GM12878 (cell line): ENCODE measurements at regions not wholly inside any gene's neighbourhood (a gene's known extent, or its start where the extent isn't known, plus 50 kb on each side); places are given as distances from the start of the nearest gene placed in this dataset.

Experiments used
- ATAC-seq: fragments of 200-7000 bp; cut with Tn5 transposase; 3 replicates; pipeline ENCODE4 v1.9.1; 2020; ENCODE audit warnings: mild to moderate bottlenecking, moderate library complexity
- BruUV-seq: library from RNA; stranded (reverse); fragments of 400-500 nt; replicated peaks from 2 replicates; lab custom pipeline; 2021; lab: Mats Ljungman, UMichigan
- CTCF ChIA-PET: fragments of 300-600 bp; sonication (Branson Sonifier 250); formaldehyde crosslinking; extraction: SDS; loops from one replicate; lab custom pipeline; 2021; ENCODE audit warnings: inconsistent platforms; lab: Yijun Ruan, JAX
- POLR2A ChIA-PET: fragments of 350-600 bp; formaldehyde crosslinking; extraction: SDS; loops from one replicate; lab custom pipeline; 2021; ENCODE audit warnings: inconsistent platforms; lab: Charles Lee
- RAD21 ChIA-PET: fragments of 300-600 bp; sonication (Branson Sonifier 250); formaldehyde crosslinking; loops from one replicate; lab custom pipeline; 2023; ENCODE audit warnings: antibody characterized with exemption; ENCODE audit not compliant: unreplicated experiment; lab: Charles Lee
- SMC1A ChIA-PET: fragments of 300-600 bp; sonication (Branson Sonifier 250); formaldehyde crosslinking; loops from one replicate; lab custom pipeline; 2023; ENCODE audit not compliant: unreplicated experiment, uncharacterized antibody; lab: Charles Lee
- DNase-seq: peaks from one replicate; pipeline ENCODE4 v3.0.0-alpha.2; 2011; ENCODE audit warnings: low read depth, low spot score
- FAIRE-seq: peaks from 3 replicates; lab custom pipeline; 2011; peaks lifted over from hg19 to GRCh38; lab: Jason Lieb, UNC
- H2AFZ ChIP-seq: 2 replicates; pipeline ENCODE4 v1.6.0; 2011; ENCODE audit warnings: low read depth, low read length, control low read depth; ENCODE audit not compliant: control insufficient read depth
- H3K27ac ChIP-seq: 2 replicates; pipeline ENCODE4 v1.5.1; 2011; ENCODE audit warnings: control low read depth; ENCODE audit not compliant: control insufficient read depth, insufficient read depth
- H3K27me3 ChIP-seq, 2 experiments: replicated peaks in 1 of 2; 2 replicates each; pipeline versions ENCODE4 v1.6.0 to v1.6.1; 2011; ENCODE audit warnings: low read length in 1 of 2; ENCODE audit not compliant: control insufficient read depth in 2 of 2, insufficient read depth in 2 of 2
- H3K36me3 ChIP-seq, 2 experiments: 2 replicates each; pipeline ENCODE4 v1.5.1; 2011; ENCODE audit warnings: low read length in 1 of 2; ENCODE audit not compliant: control insufficient read depth in 2 of 2, insufficient read depth in 2 of 2
- H3K4me1 ChIP-seq: 2 replicates; pipeline ENCODE4 v1.6.1; 2011; ENCODE audit warnings: mild to moderate bottlenecking, low read length, moderate library complexity, mixed read lengths; ENCODE audit not compliant: control insufficient read depth, insufficient read depth
- H3K4me2 ChIP-seq: 2 replicates; pipeline ENCODE4 v1.6.0; 2011; ENCODE audit warnings: control low read depth; ENCODE audit not compliant: control insufficient read depth, insufficient read depth
- H3K4me3 ChIP-seq: fragments of 200-600 bp; sonication (generic); 2 replicates; pipeline ENCODE4 v1.5.1; 2016
- H3K79me2 ChIP-seq: 2 replicates; pipeline ENCODE4 v1.6.0; 2011; ENCODE audit warnings: low read length; ENCODE audit not compliant: control insufficient read depth, insufficient read depth
- H3K9ac ChIP-seq: 2 replicates; pipeline ENCODE4 v1.8.0; 2011; ENCODE audit warnings: low read length, control low read depth, mixed read lengths; ENCODE audit not compliant: control insufficient read depth, insufficient read depth
- H3K9me3 ChIP-seq: replicated peaks from 3 replicates; pipeline ENCODE4 v1.5.1; 2011; ENCODE audit warnings: mild to moderate bottlenecking, low read length; ENCODE audit not compliant: control insufficient read depth, insufficient read depth
- H4K20me1 ChIP-seq: 2 replicates; pipeline ENCODE4 v1.6.0; 2011; ENCODE audit not compliant: control insufficient read depth, insufficient read depth
- FOXK2 ChIP-seq: fragments of 450-650 bp; IDR thresholded peaks from 2 replicates; pipeline ENCODE4 v1.6.1; 2017; ENCODE audit warnings: mild to moderate bottlenecking, moderate library complexity
- IKZF2 ChIP-seq, 2 experiments: fragments of 450-650 bp; IDR thresholded peaks; 2 replicates each; pipeline ENCODE4 v1.6.1; 2017; ENCODE audit warnings: mild to moderate bottlenecking in 2 of 2, moderate library complexity in 2 of 2
- MEF2A ChIP-seq: IDR thresholded peaks from 2 replicates; pipeline ENCODE4 v1.6.1; 2011; ENCODE audit warnings: low read depth, mild to moderate bottlenecking, low read length, moderate library complexity; ENCODE audit not compliant: insufficient read depth
- MTA2 ChIP-seq: fragments of 450-650 bp; IDR thresholded peaks from 2 replicates; pipeline ENCODE4 v1.6.1; 2016; ENCODE audit warnings: low read depth, mild to moderate bottlenecking, moderate library complexity
- NFYB ChIP-seq: IDR thresholded peaks from 2 replicates; pipeline ENCODE4 v1.6.1; 2011; ENCODE audit warnings: low read depth, mild to moderate bottlenecking, low read length, improper control_type of control experiment, moderate library complexity; ENCODE audit not compliant: insufficient read depth
- NRF1 ChIP-seq: conservative IDR thresholded peaks from 2 replicates; pipeline ENCODE4 v1.6.1; 2011; ENCODE audit warnings: mild to moderate bottlenecking, low read depth, low read length, improper control_type of control experiment
- PML ChIP-seq: IDR thresholded peaks from 2 replicates; pipeline ENCODE4 v1.6.1; 2012; ENCODE audit warnings: low read length, inconsistent platforms
- RAD21 ChIP-seq: IDR thresholded peaks from 2 replicates; pipeline ENCODE4 v1.6.1; 2011; ENCODE audit warnings: mild to moderate bottlenecking, low read depth, low read length, moderate library complexity; ENCODE audit not compliant: insufficient read depth
- TCF3 ChIP-seq: IDR thresholded peaks from 2 replicates; pipeline ENCODE4 v1.6.1; 2012; ENCODE audit warnings: low read depth, mild to moderate bottlenecking, low read length, borderline replicate concordance; ENCODE audit not compliant: insufficient read depth
- ZNF207 ChIP-seq: fragments of 450-650 bp; IDR thresholded peaks from 2 replicates; pipeline ENCODE4 v1.6.1; 2014; ENCODE audit warnings: antibody characterized with exemption, mild to moderate bottlenecking, borderline replicate concordance
- in situ Hi-C: fragments of 300-500 bp; cut with MboI; formaldehyde crosslinking; loops from 9 replicates; pipeline ENCODE4 v1.14.3; 2018; ENCODE audit warnings: mixed read lengths
- intact Hi-C: fragments of 100-400 bp; cut with micrococcal nuclease; formaldehyde crosslinking; loops from one replicate; pipeline ENCODE4 v1.14.2; 2022; ENCODE audit not compliant: unreplicated experiment
- TF ChIP-seq, protein P1 (sequence below): IDR thresholded peaks from 2 replicates; pipeline ENCODE4 v1.6.1; 2012; ENCODE audit warnings: low read length, inconsistent platforms
- TF ChIP-seq, protein P2 (sequence below): fragments of 450-650 bp; IDR thresholded peaks from 2 replicates; pipeline ENCODE4 v1.6.1; 2017; ENCODE audit warnings: mild to moderate bottlenecking, low read depth, inconsistent platforms; ENCODE audit not compliant: poor library complexity, severe bottlenecking
- TF ChIP-seq, protein P3 (sequence below): fragments of 450-650 bp; IDR thresholded peaks from 2 replicates; pipeline ENCODE4 v1.6.1; 2017; ENCODE audit warnings: low read depth, mild to moderate bottlenecking, moderate library complexity
- TF ChIP-seq, protein P4 (sequence below): fragments of 150-350 bp; IDR thresholded peaks from 2 replicates; pipeline ENCODE4 v1.6.1; 2014; ENCODE audit warnings: mild to moderate bottlenecking, low read depth, low read length

- CTCF ChIA-PET = interaction anchor here (2.1 kb wide), 1 partner anchor 15 kb away, joined by 6 read pairs; no protein-coding TSS in a partner anchor
- Histone ChIP-seq H3K4me1 (no peaks in the 10 kb centered on the region), H3K4me2 (no peak overlapping the region), H4K20me1 (no peaks in the 10 kb centered on the region), H3K79me2 (no peaks in the 10 kb centered on the region), H3K4me3 (no peak overlapping the region), H3K27ac (no peak overlapping the region), H3K9me3 (no peaks in the 10 kb centered on the region), H3K27me3 (no peaks in the 10 kb centered on the region; a peak in 1 of 4 replicates), H3K36me3 (no peaks in the 10 kb centered on the region), H2AFZ (no peak overlapping the region), H3K9ac (no peak overlapping the region)
- no peak for FAIRE-seq
- in situ Hi-C loops = no loop called here
- no peak for ATAC-seq
- DNase-seq = no peak
- intact Hi-C loops = no loop called here
- no TSS peak for BruUV-seq
- SMC1A ChIA-PET = interaction anchor here (0.7 to 1.2 kb wide), 4 partner anchors 15 to 338 kb away, joined by 3 to 4 read pairs (median 4); no protein-coding TSS in a partner anchor
- POLR2A ChIA-PET = no interaction called here
- TF ChIP-seq IKZF2 (IDR thresholded peaks at IDR 0.05) (no peak), ZNF207 (no peak), MTA2 (no peak), RAD21 (no peak), MEF2A (no peak), NFYB (no peak), PML (no peak), FOXK2 (no peak), NRF1 (no peak), TCF3 (no peak)
- TF ChIP-seq, protein P1, sequence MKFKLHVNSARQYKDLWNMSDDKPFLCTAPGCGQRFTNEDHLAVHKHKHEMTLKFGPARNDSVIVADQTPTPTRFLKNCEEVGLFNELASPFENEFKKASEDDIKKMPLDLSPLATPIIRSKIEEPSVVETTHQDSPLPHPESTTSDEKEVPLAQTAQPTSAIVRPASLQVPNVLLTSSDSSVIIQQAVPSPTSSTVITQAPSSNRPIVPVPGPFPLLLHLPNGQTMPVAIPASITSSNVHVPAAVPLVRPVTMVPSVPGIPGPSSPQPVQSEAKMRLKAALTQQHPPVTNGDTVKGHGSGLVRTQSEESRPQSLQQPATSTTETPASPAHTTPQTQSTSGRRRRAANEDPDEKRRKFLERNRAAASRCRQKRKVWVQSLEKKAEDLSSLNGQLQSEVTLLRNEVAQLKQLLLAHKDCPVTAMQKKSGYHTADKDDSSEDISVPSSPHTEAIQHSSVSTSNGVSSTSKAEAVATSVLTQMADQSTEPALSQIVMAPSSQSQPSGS = no peak
- TF ChIP-seq, protein P2, sequence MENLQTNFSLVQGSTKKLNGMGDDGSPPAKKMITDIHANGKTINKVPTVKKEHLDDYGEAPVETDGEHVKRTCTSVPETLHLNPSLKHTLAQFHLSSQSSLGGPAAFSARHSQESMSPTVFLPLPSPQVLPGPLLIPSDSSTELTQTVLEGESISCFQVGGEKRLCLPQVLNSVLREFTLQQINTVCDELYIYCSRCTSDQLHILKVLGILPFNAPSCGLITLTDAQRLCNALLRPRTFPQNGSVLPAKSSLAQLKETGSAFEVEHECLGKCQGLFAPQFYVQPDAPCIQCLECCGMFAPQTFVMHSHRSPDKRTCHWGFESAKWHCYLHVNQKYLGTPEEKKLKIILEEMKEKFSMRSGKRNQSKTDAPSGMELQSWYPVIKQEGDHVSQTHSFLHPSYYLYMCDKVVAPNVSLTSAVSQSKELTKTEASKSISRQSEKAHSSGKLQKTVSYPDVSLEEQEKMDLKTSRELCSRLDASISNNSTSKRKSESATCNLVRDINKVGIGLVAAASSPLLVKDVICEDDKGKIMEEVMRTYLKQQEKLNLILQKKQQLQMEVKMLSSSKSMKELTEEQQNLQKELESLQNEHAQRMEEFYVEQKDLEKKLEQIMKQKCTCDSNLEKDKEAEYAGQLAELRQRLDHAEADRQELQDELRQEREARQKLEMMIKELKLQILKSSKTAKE = no peak
- TF ChIP-seq, protein P3, sequence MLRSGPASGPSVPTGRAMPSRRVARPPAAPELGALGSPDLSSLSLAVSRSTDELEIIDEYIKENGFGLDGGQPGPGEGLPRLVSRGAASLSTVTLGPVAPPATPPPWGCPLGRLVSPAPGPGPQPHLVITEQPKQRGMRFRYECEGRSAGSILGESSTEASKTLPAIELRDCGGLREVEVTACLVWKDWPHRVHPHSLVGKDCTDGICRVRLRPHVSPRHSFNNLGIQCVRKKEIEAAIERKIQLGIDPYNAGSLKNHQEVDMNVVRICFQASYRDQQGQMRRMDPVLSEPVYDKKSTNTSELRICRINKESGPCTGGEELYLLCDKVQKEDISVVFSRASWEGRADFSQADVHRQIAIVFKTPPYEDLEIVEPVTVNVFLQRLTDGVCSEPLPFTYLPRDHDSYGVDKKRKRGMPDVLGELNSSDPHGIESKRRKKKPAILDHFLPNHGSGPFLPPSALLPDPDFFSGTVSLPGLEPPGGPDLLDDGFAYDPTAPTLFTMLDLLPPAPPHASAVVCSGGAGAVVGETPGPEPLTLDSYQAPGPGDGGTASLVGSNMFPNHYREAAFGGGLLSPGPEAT = no peak
- TF ChIP-seq, protein P4, sequence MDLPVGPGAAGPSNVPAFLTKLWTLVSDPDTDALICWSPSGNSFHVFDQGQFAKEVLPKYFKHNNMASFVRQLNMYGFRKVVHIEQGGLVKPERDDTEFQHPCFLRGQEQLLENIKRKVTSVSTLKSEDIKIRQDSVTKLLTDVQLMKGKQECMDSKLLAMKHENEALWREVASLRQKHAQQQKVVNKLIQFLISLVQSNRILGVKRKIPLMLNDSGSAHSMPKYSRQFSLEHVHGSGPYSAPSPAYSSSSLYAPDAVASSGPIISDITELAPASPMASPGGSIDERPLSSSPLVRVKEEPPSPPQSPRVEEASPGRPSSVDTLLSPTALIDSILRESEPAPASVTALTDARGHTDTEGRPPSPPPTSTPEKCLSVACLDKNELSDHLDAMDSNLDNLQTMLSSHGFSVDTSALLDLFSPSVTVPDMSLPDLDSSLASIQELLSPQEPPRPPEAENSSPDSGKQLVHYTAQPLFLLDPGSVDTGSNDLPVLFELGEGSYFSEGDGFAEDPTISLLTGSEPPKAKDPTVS = no peak
- RAD21 ChIA-PET = no interaction called here
These were observed 108.2 kb downstream of the RRM1 start for GRCh38 chr11:4202749-4203148.
